Retinal pigment epithelial cell (primary cell): ENCODE measurements at regions not wholly inside any gene's neighbourhood (a gene's known extent, or its start where the extent isn't known, plus 50 kb on each side); places are given as distances from the start of the nearest gene placed in this dataset.

ENCODE experiments used
- DNase-seq: peaks from one replicate; pipeline ENCODE4 v3.0.0-alpha.2; 2010; ENCODE audit warnings: low read depth
- H3K4me3 ChIP-seq: 2 replicates; pipeline ENCODE4 v1.5.1; 2011; ENCODE audit warnings: mild to moderate bottlenecking, low read length, control low read depth, moderate library complexity
- CTCF ChIP-seq: conservative IDR thresholded peaks from 2 replicates; pipeline ENCODE4 v1.5.1; 2011; ENCODE audit warnings: low read depth, low read length, control low read depth, inconsistent platforms

- no peak for TF ChIP-seq CTCF
- no peak overlapping the region for H3K4me3 ChIP-seq
- DNase-seq, result no peak
These were observed 116.0 kb upstream of the FOXA2 start for GRCh38 chr20:22700367-22700766.

DNA sequence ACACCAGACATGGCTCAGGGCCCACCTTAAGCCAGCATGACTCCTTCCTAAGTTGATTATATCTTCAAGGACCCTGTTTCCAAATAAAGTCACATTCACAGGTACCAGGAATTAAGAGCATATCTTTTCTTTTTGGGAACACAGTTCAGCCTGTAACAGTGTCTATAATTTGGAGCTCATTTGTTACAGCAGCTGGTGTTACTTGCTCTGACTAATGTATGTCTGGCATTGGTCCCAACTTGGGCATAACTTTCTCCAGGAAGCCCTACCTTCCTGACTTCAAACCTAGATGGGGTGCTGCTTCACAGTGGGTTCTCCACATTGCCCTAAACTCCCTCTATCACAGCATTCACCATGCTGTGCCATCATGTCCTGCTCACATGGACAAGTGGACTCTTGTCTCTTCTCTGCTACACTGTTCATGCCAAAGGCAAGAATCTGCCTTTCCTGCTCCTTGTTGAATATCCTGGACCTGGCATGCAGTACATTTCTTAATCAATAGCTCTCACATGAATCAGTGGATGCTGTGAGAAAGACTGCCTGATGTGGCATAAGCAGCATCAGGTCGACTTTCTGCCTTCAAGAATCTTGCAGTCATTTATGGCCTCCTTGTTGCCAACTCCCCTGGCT lies 117.4 kb upstream of the FOXA2 start:
- TF ChIP-seq CTCF, result no peak
- no peak for DNase-seq
- H3K4me3 ChIP-seq, result no peak overlapping the region

- no peak overlapping the region for H3K4me3 ChIP-seq
- TF ChIP-seq CTCF, result no peak
- DNase-seq, result no peak
These were observed 119.5 kb upstream of the FOXA2 start for GRCh38 chr20:22703843-22704242.

GRCh38 chr20:22711971-22712755 lies 127.8 kb upstream of the FOXA2 start:
- H3K4me3 ChIP-seq, result no peak overlapping the region
- no peak for DNase-seq
- TF ChIP-seq CTCF, result no peak

DNA sequence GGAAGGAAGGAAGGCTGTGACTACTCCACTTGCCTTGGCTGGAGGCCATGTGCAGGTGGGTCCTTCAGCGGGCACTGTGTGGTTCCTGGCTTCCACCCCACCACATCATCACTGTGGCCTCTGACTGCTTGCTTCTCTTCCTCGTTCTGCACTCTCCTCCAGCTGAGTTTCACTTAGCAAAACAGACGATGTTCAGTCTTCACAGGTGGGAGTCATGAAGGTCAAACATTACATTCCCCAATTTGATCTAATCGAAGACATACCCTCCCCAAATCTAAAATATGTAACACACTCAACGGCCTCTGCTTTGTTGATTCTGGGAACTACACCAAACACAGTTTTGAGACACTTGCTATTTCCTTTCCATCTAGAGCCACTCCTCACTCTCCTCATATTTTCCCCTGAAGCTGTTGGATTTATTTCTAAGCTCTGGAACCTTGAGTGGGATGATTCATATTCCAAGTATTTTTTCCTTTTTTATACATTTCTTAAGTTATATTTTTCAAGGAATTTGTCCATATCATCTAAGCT lies 132.5 kb upstream of the FOXA2 start:
- H3K4me3 ChIP-seq, result no peak overlapping the region
- DNase-seq, result no peak
- TF ChIP-seq CTCF, result no peak

- DNase-seq, result no peak
- no peak for TF ChIP-seq CTCF
- no peak overlapping the region for H3K4me3 ChIP-seq
These were observed 133.1 kb upstream of the FOXA2 start for GRCh38 chr20:22717466-22717865.

GRCh38 chr20:22719167-22719591 lies 134.8 kb upstream of the FOXA2 start:
- DNase-seq, result no peak
- H3K4me3 ChIP-seq, result no peak overlapping the region
- no peak for TF ChIP-seq CTCF
